H1 (cell line): ENCODE measurements at regions not wholly inside any gene's neighbourhood (a gene's known extent, or its start where the extent isn't known, plus 50 kb on each side); places are given as distances from the start of the nearest gene placed in this dataset.

Source experiments
- CHD7 ChIP-seq: fragments of 300-600 bp; sonication (generic); IDR thresholded peaks from 2 replicates; pipeline ENCODE4 v1.7.1; 2012; ENCODE audit warnings: low read length, moderate library complexity, mild to moderate bottlenecking, inconsistent platforms; ENCODE audit not compliant: insufficient replicate concordance
- EZH2 ChIP-seq: fragments of 200-600 bp; sonication (generic); IDR thresholded peaks from 2 replicates; pipeline ENCODE4 v1.7.1; 2012; ENCODE audit warnings: low read depth, mild to moderate bottlenecking, moderate library complexity, low read length, inconsistent platforms; ENCODE audit not compliant: severe bottlenecking
- SP4 ChIP-seq: IDR thresholded peaks from 2 replicates; pipeline ENCODE4 v1.6.1; 2012; ENCODE audit warnings: low read length, inconsistent platforms

- no peak for TF ChIP-seq CHD7
- no peak for TF ChIP-seq SP4
- TF ChIP-seq EZH2 = no peak
- TF ChIP-seq, all 59 proteins: peak for 0
Measured at GRCh38 chr7:120028636-120029035, 244.3 kb upstream of the KCND2 start (continued).
